HG03439 (cell line): ENCODE measurements at regions not wholly inside any gene's neighbourhood (a gene's known extent, or its start where the extent isn't known, plus 50 kb on each side); places are given as distances from the start of the nearest gene placed in this dataset.

ENCODE experiments used
- ATAC-seq: cut with Tn5 transposase; IDR thresholded peaks from one replicate; pipeline ENCODE4 v1.9.1; 2021; ENCODE audit warnings: mild to moderate bottlenecking, moderate library complexity; ENCODE audit not compliant: unreplicated experiment

GRCh38 chrX:121987163-121987562 is 939.8 kb downstream of the GLUD2 start:
- no peak for ATAC-seq

DNA sequence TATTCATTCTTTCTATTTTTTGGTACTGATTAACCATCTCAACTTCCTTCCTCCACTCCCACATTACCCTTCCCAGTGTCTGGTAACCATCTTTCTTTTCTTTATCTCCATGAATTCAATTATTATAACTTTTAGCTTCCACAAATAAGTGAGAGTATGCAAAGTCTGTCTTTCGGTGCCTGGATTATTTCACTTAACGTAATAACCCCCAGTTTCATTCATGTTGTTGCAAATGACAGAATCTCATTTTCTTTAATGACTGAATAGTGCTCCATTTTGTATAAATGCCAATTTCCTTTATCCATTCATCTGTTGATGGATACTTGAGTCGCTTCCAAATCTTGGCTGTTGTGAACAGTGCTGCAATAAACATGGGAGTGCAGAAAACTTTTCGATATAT is 940.4 kb downstream of the GLUD2 start:
- no peak for ATAC-seq

GRCh38 chrX:122004127-122004526 is 956.7 kb downstream of the GLUD2 start:
- ATAC-seq, result no peak

GRCh38 chrX:122026665-122027064 is 979.3 kb downstream of the GLUD2 start:
- no peak for ATAC-seq

- ATAC-seq, result no peak
Observed at GRCh38 chrX:122046226-122046625, 998.8 kb downstream of the GLUD2 start.

GRCh38 chrX:122046815-122047214 is 999.4 kb downstream of the GLUD2 start:
- no peak for ATAC-seq

- ATAC-seq, result no peak
Observed at GRCh38 chrX:122047261-122047660, 999.9 kb downstream of the GLUD2 start.

DNA sequence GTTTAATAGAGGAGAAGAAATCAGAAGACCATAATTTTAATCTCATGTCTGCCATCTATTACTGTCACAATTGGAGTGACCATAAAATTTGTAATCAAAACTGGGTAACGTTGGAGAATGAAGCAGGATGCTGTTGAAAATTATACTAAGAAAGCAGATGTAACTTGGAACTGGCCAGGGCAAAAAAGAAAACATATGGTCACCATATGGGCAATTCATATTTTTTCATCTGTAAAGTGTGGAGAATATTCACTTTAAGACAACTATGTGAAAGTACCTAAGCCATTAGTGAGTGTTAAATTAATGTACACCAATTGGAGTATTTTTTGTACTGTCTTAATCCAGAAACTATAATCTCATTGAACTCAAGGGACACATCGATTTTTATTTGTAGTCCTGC is 1008.0 kb downstream of the GLUD2 start:
- no peak for ATAC-seq

DNA sequence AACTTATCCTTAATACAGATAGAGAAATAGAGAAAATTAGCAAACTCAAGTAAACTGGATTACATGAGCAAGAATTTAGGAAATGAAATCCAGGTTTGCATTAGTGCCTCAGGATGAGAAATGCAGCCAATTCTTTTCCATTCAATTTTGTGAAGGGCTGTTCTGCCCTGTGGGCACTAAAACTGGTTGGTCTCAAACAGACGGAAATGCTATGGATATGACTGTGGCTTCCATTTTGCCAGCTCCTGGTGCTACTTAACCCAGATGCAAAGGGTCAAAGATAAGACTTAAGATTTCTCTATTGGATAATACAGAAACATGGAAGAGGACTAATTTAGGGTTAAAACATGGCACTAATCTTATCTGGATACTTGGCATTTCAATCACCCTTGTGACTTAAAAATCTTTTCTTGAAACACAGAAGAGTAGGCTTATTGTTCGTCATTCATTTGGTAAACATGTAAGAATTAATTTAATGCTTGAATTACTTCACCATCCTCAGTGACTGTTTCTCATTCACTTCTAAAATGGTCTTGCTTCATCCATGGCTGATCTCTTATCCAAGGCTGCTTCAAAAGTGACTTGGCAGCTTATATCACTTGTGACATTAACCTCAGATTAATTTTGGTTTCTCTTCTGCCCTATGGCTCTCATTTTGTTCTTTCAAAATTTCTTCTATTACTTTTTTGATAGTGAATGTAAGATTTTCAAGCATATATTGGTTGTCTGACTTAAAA is 1008.7 kb downstream of the GLUD2 start:
- no peak for ATAC-seq

DNA sequence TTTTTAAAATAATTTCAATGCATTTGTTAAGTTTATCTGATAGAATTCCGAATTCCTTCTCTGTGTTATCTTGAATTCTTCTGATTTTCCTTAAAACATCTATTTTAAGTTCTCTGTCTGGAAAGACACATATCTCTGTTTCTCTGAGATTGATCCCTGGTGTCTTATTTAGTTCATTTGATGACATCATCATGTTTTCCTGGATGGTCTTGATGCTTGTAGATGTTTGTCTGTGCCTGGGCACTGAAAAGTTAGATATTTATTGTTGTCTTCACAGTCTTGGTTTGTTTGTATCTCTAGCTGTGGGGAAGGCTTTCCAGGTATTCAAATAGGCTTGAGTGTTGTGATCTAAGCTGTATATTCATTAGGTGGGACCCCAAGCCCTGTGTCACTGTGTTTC is 1028.8 kb downstream of the GLUD2 start:
- ATAC-seq, result no peak

- no peak for ATAC-seq
Observed at GRCh38 chrX:122078079-122078478, 1030.7 kb downstream of the GLUD2 start.

- ATAC-seq, result no peak
Observed at GRCh38 chrX:122087341-122087740, 1039.9 kb downstream of the GLUD2 start.

DNA sequence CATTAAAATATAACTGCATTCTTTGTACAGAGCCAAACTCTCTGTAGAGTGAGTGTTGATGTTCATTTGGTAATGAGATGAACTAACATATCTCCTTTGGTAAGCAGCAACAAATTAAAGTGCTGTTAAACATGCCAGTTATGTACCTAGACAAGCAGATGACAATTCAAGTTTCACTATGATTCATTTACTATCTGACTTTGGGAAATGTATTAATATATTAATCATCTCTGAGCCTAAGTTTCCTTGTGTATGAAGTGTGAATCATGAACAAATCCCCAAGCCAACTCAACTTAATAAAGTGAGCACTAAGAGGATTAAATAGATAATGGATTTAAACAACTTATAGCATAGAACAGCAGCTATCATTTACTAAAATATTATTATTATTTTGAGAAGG is 1044.2 kb downstream of the GLUD2 start:
- ATAC-seq, result no peak

DNA sequence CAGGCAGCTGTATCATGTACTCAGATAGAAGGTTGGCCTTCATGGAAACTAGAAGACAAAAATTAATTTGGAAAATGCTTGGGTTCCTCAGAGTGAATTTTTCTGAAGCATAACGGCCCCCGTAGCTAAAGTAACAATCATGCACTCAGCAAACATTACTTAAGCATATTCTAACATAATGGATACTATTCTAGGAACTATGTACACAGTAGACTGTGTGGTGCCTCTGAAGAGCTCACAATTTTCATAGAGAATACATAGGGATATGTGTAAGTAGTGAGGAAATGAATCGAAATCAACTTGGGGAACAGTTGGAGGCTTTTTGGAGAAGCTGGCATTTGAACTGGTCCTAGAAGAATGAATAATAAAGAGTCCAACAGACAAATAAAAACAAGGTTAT is 1045.0 kb downstream of the GLUD2 start:
- ATAC-seq, result no peak

- ATAC-seq, result no peak
Observed at GRCh38 chrX:122092978-122093377, 1045.6 kb downstream of the GLUD2 start.

DNA sequence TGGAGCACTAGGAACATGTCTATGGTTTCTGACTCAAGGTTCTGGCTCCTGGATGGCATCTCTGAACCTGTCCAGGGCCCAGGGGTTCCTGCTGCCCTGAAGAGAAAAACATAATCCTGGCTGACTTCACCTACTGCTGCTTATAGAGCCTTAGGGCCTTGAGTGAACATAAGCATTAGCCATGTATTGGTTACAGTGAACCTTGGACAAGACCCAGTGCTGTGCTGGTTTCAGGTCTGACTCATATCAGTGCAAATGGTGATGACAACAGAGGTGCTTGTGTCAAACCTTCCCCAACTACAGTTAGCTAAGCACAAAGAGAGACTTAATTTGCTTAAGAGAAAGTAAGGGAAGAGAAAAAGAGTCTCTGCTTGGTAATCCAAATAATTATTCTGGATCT is 1047.2 kb downstream of the GLUD2 start:
- ATAC-seq, result no peak

DNA sequence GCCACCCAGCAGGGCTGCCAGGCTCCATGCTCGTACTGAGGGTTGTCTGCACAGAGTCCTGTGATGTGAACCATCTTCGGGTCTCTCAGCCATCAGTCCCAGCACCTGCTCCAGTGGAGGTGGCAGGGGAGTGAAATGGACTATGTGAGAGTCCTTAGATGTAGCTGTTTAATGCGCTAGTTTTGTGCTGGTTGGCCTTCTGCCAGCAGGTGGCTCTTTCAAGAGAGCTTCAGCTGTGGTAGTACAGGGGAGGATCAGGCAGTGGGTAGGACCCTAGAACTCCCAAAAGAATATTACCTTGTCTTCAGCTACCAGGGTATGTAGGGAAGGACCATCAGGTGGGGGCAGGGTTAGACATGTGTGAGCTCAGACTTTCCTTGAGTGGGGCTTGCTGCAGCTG is 1066.0 kb downstream of the GLUD2 start:
- no peak for ATAC-seq

GRCh38 chrX:122113896-122114295 is 1066.5 kb downstream of the GLUD2 start:
- ATAC-seq, result no peak

- no peak for ATAC-seq
Observed at GRCh38 chrX:122115604-122116003, 1068.2 kb downstream of the GLUD2 start.

GRCh38 chrX:122119361-122119760 is 1064.7 kb upstream of the GRIA3 start:
- no peak for ATAC-seq

- ATAC-seq, result no peak
Observed at GRCh38 chrX:122122274-122122673, 1061.8 kb upstream of the GRIA3 start.

DNA sequence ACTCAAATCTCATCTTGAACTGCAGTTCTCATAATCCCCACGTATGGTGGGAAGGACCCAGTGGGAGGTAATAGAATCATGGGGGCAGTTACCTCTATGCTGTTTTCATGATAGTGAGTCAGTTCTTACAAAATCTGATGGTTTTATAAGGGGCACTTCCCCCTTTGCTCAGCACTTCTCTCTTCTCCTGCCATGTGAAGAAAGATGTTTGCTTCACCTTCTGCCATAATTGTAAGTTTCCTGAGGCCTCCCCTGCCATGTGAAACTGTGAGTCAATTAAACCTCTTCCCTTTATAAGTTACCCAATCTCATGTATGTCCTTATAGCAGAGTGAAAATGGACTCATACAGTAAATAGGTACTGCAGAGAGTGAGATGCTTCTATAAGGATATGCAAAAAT is 1050.6 kb upstream of the GRIA3 start:
- ATAC-seq, result no peak

GRCh38 chrX:122134291-122134690 is 1049.8 kb upstream of the GRIA3 start:
- no peak for ATAC-seq
